GM12874 (cell line): ENCODE measurements at regions not wholly inside any gene's neighbourhood (a gene's known extent, or its start where the extent isn't known, plus 50 kb on each side); places are given as distances from the start of the nearest gene placed in this dataset.
A peak's percentile ranks its signal among the peaks of the same experiment; 100 is the strongest.

Experiments used
- TF ChIP-seq, protein P1 (sequence below): IDR thresholded peaks from 2 replicates; pipeline ENCODE4 v1.5.1; 2011; ENCODE audit warnings: low read depth, mild to moderate bottlenecking, control low read depth, low read length, moderate library complexity; ENCODE audit not compliant: insufficient read depth

GRCh38 chr4:128393101-128393704, 105.6 kb upstream of the PGRMC2 start:
- TF ChIP-seq, protein P1, sequence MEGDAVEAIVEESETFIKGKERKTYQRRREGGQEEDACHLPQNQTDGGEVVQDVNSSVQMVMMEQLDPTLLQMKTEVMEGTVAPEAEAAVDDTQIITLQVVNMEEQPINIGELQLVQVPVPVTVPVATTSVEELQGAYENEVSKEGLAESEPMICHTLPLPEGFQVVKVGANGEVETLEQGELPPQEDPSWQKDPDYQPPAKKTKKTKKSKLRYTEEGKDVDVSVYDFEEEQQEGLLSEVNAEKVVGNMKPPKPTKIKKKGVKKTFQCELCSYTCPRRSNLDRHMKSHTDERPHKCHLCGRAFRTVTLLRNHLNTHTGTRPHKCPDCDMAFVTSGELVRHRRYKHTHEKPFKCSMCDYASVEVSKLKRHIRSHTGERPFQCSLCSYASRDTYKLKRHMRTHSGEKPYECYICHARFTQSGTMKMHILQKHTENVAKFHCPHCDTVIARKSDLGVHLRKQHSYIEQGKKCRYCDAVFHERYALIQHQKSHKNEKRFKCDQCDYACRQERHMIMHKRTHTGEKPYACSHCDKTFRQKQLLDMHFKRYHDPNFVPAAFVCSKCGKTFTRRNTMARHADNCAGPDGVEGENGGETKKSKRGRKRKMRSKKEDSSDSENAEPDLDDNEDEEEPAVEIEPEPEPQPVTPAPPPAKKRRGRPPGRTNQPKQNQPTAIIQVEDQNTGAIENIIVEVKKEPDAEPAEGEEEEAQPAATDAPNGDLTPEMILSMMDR: no peak

GRCh38 chr4:128390475-128390996, 102.9 kb upstream of the PGRMC2 start:
- TF ChIP-seq, protein P1: no peak

DNA sequence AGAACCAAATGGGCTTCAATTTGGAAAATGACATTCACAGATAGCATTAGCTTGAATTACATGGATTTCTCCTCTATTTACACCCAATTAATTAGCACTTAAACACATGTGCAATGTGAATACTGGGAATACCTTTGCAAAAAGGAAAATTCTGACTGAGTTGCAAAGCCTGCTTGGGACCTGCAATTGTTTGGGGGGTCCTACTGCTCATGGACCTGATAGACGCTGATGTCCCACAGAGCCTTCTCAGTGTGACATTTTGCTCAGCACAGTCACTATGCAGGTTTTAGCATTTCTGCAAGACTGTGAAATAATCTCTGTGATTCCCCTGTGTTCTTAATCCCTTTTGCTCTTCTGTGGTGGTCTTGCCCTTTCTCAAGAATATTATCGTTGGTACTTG, 101.2 kb upstream of the PGRMC2 start:
- TF ChIP-seq, protein P1: no peak

DNA sequence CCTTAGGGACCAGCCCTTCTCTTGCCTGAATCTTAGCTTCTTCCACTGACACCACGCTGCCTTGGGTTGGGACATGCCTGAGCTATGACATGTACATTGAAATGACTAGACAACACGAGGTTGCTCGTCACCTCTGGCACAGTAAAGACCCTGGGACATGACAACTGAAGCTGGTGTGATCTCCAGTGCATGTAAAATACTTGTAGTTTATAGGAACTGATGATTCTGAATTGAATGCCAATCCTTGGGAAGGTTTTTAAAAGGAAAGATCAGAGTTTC, 100.7 kb upstream of the PGRMC2 start:
- TF ChIP-seq, protein P1: no peak

DNA sequence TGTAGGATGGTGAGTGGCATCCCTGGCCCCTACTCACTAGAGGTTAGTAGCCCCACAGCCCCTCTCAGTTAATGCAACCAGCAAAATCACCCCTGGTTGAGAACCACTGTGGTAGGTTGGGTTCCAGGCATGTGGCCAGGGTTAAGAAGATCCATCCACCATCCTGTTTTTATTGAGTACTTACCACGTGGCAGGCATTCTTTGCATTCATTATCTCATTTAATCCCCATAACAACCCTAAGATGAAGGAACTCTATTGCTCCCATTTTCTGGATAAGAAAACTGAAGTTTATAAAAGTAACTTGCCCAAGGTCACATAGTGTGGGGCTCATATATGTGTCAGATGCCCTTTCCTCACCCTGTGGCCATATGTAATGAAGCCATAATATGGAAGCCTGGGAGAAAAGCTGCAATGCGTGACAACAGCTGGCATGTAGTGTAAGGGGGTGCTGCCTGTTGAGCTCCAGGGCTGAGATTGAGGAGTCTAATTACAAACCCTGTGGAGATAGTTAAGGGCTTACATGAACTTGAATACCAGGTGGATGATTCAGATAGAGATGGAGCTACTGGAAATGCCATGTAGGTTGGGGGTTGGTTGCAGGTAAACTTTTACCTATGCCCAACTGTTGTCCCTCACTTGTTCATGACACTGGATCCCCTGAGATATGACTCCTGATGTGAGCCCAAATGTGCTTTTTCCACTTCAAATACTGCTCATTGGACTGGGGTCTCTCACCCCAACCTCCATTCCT, 100.2 kb upstream of the PGRMC2 start:
- TF ChIP-seq, protein P1: no peak

GRCh38 chr4:128386761-128387599, 99.4 kb upstream of the PGRMC2 start:
- TF ChIP-seq, protein P1: no peak

DNA sequence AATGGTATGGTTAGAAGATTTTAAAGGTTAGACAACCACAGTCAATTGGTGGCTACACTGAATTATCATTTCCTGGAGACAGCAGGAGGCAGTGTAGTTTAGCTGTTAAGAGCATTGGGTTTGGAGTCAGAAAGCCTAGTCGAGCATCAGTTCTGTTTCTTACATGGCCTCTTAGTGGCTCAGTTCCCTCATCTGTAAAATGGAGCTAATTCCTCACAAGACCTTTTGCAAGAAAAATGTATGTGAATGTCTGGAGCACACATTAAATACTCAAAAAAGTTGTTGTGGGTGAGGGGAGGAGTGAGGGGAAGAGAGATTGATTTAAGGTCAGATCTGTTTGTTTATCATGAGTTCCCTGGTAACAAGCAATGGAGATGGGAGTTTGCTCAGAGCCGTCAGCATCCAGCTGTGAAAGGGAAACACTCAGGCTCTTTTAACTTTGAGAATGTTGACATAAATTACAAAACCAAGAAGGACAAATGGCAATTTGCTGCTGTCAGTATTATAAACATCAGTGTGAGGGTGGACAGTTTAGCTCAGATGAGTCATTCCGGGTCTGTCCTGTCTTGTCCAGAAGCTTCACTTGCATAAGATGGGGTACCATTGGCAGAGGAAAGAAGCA, 98.2 kb upstream of the PGRMC2 start:
- TF ChIP-seq, protein P1: peak; percentile 16; the same call in 1 of the 2 replicates
